GM18507 (cell line): ENCODE measurements at regions not wholly inside any gene's neighbourhood (a gene's known extent, or its start where the extent isn't known, plus 50 kb on each side); places are given as distances from the start of the nearest gene placed in this dataset.

Experiments
- DNase-seq: peaks from one replicate; pipeline ENCODE4 v3.0.0; 2011; ENCODE audit warnings: low read depth; ENCODE audit not compliant: insufficient read length; ENCODE audit errors: extremely low spot score
- FAIRE-seq: peaks from 2 replicates; lab custom pipeline; 2011; peaks lifted over from hg19 to GRCh38; lab: Jason Lieb, UNC

GRCh38 chr20:55704458-55704857 lies 300.9 kb downstream of the CBLN4 start:
- DNase-seq (no peak), FAIRE-seq (no peak)

- FAIRE-seq, result no peak
- no peak for DNase-seq
Measured at GRCh38 chr20:55701467-55701866, 303.9 kb downstream of the CBLN4 start.

- no peak for FAIRE-seq
- no peak for DNase-seq
Measured at GRCh38 chr20:55696520-55696919, 308.8 kb downstream of the CBLN4 start.

GRCh38 chr20:55693641-55694040 lies 311.7 kb downstream of the CBLN4 start:
- DNase-seq (no peak), FAIRE-seq (no peak)

GRCh38 chr20:55685841-55686240 lies 319.5 kb downstream of the CBLN4 start:
- FAIRE-seq, result no peak
- no peak for DNase-seq

- FAIRE-seq, result no peak
Measured at GRCh38 chr20:55685425-55685824, 319.9 kb downstream of the CBLN4 start.

GRCh38 chr20:55684578-55684977 lies 320.7 kb downstream of the CBLN4 start:
- FAIRE-seq, result no peak

More at GRCh38 chr20:55685425-55685824, 319.9 kb downstream of the CBLN4 start:
- DNase-seq, result no peak

GRCh38 chr20:55678970-55679667 lies 326.2 kb downstream of the CBLN4 start:
- DNase-seq (no peak), FAIRE-seq (no peak)

More at GRCh38 chr20:55684578-55684977, 320.7 kb downstream of the CBLN4 start:
- DNase-seq, result no peak

- DNase-seq (no peak), FAIRE-seq (no peak)
Measured at GRCh38 chr20:55678126-55678525, 327.2 kb downstream of the CBLN4 start.

- no peak for DNase-seq
- no peak for FAIRE-seq
Measured at GRCh38 chr20:55677011-55677410, 328.3 kb downstream of the CBLN4 start.

- no peak for FAIRE-seq
- no peak for DNase-seq
Measured at GRCh38 chr20:55676097-55676496, 329.2 kb downstream of the CBLN4 start.

- DNase-seq, result no peak
- FAIRE-seq, result no peak
Measured at GRCh38 chr20:55668631-55669030, 336.7 kb downstream of the CBLN4 start.

GRCh38 chr20:55667955-55668354 lies 337.4 kb downstream of the CBLN4 start:
- no peak for FAIRE-seq
- DNase-seq, result no peak

GRCh38 chr20:55667024-55667423 lies 338.3 kb downstream of the CBLN4 start:
- DNase-seq (no peak), FAIRE-seq (no peak)

GRCh38 chr20:55656231-55656775 lies 349.0 kb downstream of the CBLN4 start:
- DNase-seq (no peak), FAIRE-seq (no peak)

- no peak for DNase-seq
- FAIRE-seq, result no peak
Measured at GRCh38 chr20:55650657-55651360, 354.5 kb downstream of the CBLN4 start.

GRCh38 chr20:55649254-55649653 lies 356.1 kb downstream of the CBLN4 start:
- FAIRE-seq (no peak), DNase-seq (no peak)

- no peak for DNase-seq
- no peak for FAIRE-seq
Measured at GRCh38 chr20:55646851-55647250, 358.5 kb downstream of the CBLN4 start.

- DNase-seq (no peak), FAIRE-seq (no peak)
Measured at GRCh38 chr20:55641497-55641896, 363.8 kb downstream of the CBLN4 start.

- DNase-seq, result no peak
- FAIRE-seq, result no peak
Measured at GRCh38 chr20:55635870-55636269, 369.4 kb downstream of the CBLN4 start.

GRCh38 chr20:55632592-55632991 lies 372.7 kb downstream of the CBLN4 start:
- no peak for FAIRE-seq
- DNase-seq, result no peak
